Psoas muscle (tissue), 7 donors: ENCODE measurements at regions not wholly inside any gene's neighbourhood (a gene's known extent, or its start where the extent isn't known, plus 50 kb on each side); places are given as distances from the start of the nearest gene placed in this dataset.

ENCODE experiments used
- ATAC-seq, 4 donors: fragments of 200-7000 bp; cut with Tn5 transposase; one replicate each; pipeline ENCODE4 v1.9.1; 2020; ENCODE audit warnings: moderate library complexity in 3 of 4, mild to moderate bottlenecking in 2 of 4
- DNase-seq, 2 donors: peaks; one replicate each; pipeline ENCODE4 v3.0.0-alpha.2; 2020
- H3K27ac ChIP-seq: fragments of 200-600 bp; one replicate; pipeline ENCODE4 v1.8.0; 2022
- H3K27me3 ChIP-seq, 3 donors: fragments of 200-600 bp in 1 of 3; one replicate each; pipeline versions ENCODE4 v1.6.1 to v1.8.0; 2013 to 2022; ENCODE audit warnings: low read length in 2 of 3, mild to moderate bottlenecking in 2 of 3, moderate library complexity in 1 of 3; ENCODE audit not compliant: insufficient read depth in 3 of 3
- H3K36me3 ChIP-seq, 2 donors: fragments of 200-600 bp in 1 of 2; one replicate each; pipeline versions ENCODE4 v1.6.1 to v1.8.0; 2013 to 2022; ENCODE audit warnings: low read depth in 1 of 2, mild to moderate bottlenecking in 1 of 2, moderate library complexity in 1 of 2; ENCODE audit not compliant: insufficient read depth in 1 of 2
- H3K4me1 ChIP-seq: fragments of 200-600 bp; one replicate; pipeline ENCODE4 v1.8.0; 2022
- H3K4me3 ChIP-seq: fragments of 200-600 bp; one replicate; pipeline ENCODE4 v1.8.0; 2022; ENCODE audit warnings: mild to moderate bottlenecking
- H3K9me3 ChIP-seq: fragments of 200-600 bp; one replicate; pipeline ENCODE4 v1.8.0; 2022
- WGBS, 3 donors: extraction: QIAGEN DNeasy Blood & Tissue Kit; methylation state at CpG; one replicate each; pipeline versions ENCODE4 v1.1.6 to v1.1.7; 2013; 5-methylcytosine and 5-hydroxymethylcytosine counted together
- intact Hi-C, 2 donors: fragments of 100-400 bp; cut with DNase I; formaldehyde crosslinking; loops; one replicate each; pipeline versions ENCODE4 v1.11.0 to v1.14.2; 2022
- TF ChIP-seq, protein P1 (sequence below): fragments of 200-600 bp; IDR thresholded peaks from one replicate; pipeline ENCODE4 v1.8.0; 2022; ENCODE audit warnings: antibody characterized with exemption
- donor health status: healthy with polysubstance abuse.
- donor health status: DM: no; HTN: no; CAD: no; lungs with moderate emphysema.
- donor health status: Bipolar disorder and iron deficiency.
- donor health status: healthy.
- donor health status: DM: yes; HTN: yes; CAD: no.
- donor health status: DM: no; HTN: no; CAD: no.
- donor health status: DM: yes; HTN: yes; CAD: no.

GRCh38 chr3:99167071-99167470 is 265.6 kb upstream of the DCBLD2 start:
- H3K27ac ChIP-seq, result no peak overlapping the region
- no peaks in the 10 kb centered on the region for H3K9me3 ChIP-seq
- H3K36me3 ChIP-seq, result no peaks in the 10 kb centered on the region
- no peaks in the 10 kb centered on the region for H3K4me1 ChIP-seq
- ATAC-seq (no peak), DNase-seq (no peak)
- intact Hi-C loops, result no loop called here
- H3K27me3 ChIP-seq, result no peaks in the 10 kb centered on the region
- H3K4me3 ChIP-seq, result no peak overlapping the region
- TF ChIP-seq, protein P1, sequence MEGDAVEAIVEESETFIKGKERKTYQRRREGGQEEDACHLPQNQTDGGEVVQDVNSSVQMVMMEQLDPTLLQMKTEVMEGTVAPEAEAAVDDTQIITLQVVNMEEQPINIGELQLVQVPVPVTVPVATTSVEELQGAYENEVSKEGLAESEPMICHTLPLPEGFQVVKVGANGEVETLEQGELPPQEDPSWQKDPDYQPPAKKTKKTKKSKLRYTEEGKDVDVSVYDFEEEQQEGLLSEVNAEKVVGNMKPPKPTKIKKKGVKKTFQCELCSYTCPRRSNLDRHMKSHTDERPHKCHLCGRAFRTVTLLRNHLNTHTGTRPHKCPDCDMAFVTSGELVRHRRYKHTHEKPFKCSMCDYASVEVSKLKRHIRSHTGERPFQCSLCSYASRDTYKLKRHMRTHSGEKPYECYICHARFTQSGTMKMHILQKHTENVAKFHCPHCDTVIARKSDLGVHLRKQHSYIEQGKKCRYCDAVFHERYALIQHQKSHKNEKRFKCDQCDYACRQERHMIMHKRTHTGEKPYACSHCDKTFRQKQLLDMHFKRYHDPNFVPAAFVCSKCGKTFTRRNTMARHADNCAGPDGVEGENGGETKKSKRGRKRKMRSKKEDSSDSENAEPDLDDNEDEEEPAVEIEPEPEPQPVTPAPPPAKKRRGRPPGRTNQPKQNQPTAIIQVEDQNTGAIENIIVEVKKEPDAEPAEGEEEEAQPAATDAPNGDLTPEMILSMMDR, result no peak

DNA sequence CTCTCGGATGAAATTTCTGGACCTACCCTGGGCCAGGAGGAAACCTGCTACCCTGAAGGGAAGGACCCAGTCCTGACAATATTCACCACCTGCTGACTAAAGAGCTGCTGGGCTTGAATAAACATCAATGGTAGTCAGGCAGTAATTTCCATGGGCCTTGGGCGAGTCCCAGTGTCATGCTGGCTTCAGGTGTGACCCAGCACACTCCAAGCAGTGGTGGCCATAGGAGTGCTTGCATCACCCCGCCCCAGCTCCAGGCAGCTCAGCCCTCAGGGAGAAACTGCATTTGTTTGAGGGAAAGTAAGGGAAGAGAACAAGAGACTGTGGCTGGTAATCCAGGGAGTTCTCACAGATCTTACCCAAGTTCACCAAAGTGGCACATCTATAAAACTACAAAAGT is 261.8 kb upstream of the DCBLD2 start:
- Histone ChIP-seq H3K36me3 (no peaks in the 10 kb centered on the region), H3K4me3 (no peak overlapping the region), H3K27ac (no peak overlapping the region), H3K27me3 (no peaks in the 10 kb centered on the region), H3K4me1 (no peaks in the 10 kb centered on the region), H3K9me3 (no peaks in the 10 kb centered on the region)
- TF ChIP-seq, protein P1, result no peak
- ATAC-seq (no peak), DNase-seq (no peak)
- 78 to 85% (median 83%) methylated on average over 3 of the region's 3 CpGs for WGBS, 3 donors
- intact Hi-C loops, result no loop called here

GRCh38 chr3:99159220-99159762 is 257.8 kb upstream of the DCBLD2 start:
- H3K27me3 ChIP-seq, result no peaks in the 10 kb centered on the region
- DNase-seq (no peak), ATAC-seq (no peak)
- H3K27ac ChIP-seq, result no peak overlapping the region
- intact Hi-C loops, result no loop called here
- TF ChIP-seq, protein P1, result no peak
- no peaks in the 10 kb centered on the region for H3K36me3 ChIP-seq
- H3K9me3 ChIP-seq, result no peaks in the 10 kb centered on the region
- no peak overlapping the region for H3K4me3 ChIP-seq
- no peaks in the 10 kb centered on the region for H3K4me1 ChIP-seq

DNA sequence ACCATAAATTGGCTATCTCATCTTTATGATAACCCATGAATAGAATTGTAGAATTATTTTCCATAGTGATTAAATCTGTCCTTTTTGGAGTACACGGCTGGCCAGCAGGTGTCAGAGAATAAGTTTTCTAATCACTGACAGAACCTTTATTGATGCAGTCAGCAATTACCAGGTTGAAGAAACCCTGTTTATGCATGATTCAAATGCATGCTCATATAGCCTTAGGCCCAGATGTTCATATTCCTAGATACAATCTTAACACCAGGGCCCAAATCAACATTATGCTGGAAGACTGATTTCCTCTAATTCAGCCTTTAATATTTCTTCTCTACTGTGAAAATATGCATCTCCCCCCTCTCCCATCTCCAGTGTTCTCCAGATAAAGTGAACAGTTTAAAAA is 243.5 kb upstream of the DCBLD2 start:
- WGBS, 3 donors, result 65 to 75% (median 69%) methylated on average over 1 of the region's 1 CpG
- Histone ChIP-seq H3K4me1 (no peaks in the 10 kb centered on the region), H3K4me3 (no peak overlapping the region), H3K27ac (no peak overlapping the region), H3K36me3 (no peaks in the 10 kb centered on the region), H3K27me3 (no peaks in the 10 kb centered on the region), H3K9me3 (no peaks in the 10 kb centered on the region)
- TF ChIP-seq, protein P1, result no peak
- no peak for ATAC-seq
- no peak for DNase-seq
- intact Hi-C loops, result no loop called here

DNA sequence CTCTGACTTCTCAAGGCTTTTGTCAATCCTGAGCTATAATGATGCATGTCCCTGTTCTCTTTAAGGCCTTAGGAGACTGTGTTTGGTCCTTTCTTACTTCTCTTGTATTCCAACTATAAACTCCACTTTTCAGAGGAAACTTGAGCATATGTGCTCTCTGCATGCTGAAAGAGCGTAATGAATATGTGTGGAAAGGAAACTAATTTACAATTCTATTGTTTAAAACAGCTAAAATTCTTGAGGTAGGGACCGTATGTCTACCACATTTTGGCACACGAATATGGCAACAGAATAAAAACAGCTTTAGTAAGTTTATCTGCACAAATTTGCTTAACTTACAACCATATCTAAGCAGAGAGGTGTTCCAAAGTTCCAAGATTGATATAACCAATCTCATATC is 242.0 kb upstream of the DCBLD2 start:
- TF ChIP-seq, protein P1, result no peak
- 48 to 52% (median 51%) methylated on average over 3 of the region's 3 CpGs for WGBS, 3 donors
- H3K4me1 ChIP-seq, result no peaks in the 10 kb centered on the region
- DNase-seq (no peak), ATAC-seq (no peak)
- no peaks in the 10 kb centered on the region for H3K9me3 ChIP-seq
- no peaks in the 10 kb centered on the region for H3K27me3 ChIP-seq
- H3K36me3 ChIP-seq, result no peaks in the 10 kb centered on the region
- no peak overlapping the region for H3K4me3 ChIP-seq
- intact Hi-C loops, result no loop called here
- H3K27ac ChIP-seq, result no peak overlapping the region
